HCT116 (cell line): ENCODE measurements at regions not wholly inside any gene's neighbourhood (a gene's known extent, or its start where the extent isn't known, plus 50 kb on each side); places are given as distances from the start of the nearest gene placed in this dataset.

Experiments
- ATAC-seq: fragments of 200-7000 bp; cut with Tn5 transposase; 2 replicates; pipeline ENCODE4 v1.9.1; 2020; ENCODE audit warnings: mild to moderate bottlenecking, moderate library complexity
- BruUV-seq: library from RNA; stranded (reverse); fragments of 400-500 nt; replicated peaks from 2 replicates; lab custom pipeline; 2021; lab: Mats Ljungman, UMichigan
- CTCF ChIA-PET: fragments of 300-600 bp; sonication (Branson Sonifier 250); formaldehyde crosslinking; loops from one replicate; lab custom pipeline; 2021; ENCODE audit warnings: antibody characterized with exemption; lab: Charles Lee
- POLR2A ChIA-PET: fragments of 300-600, 350-600 bp; sonication (Branson Sonifier 250); formaldehyde crosslinking; loops from one replicate; lab custom pipeline; 2021; ENCODE audit warnings: antibody characterized with exemption; lab: Charles Lee
- RAD21 ChIA-PET, 2 experiments: fragments of 300-600 bp; sonication (Branson Sonifier 250); formaldehyde crosslinking; loops; one replicate each; lab custom pipeline; 2023; ENCODE audit warnings: low total read pairs in 2 of 2; ENCODE audit not compliant: uncharacterized antibody in 2 of 2, unreplicated experiment in 2 of 2, low non-redundant PET in 1 of 2; lab: Charles Lee
- DNase-seq: peaks from one replicate; pipeline ENCODE4 v3.0.0-alpha.2; 2010; ENCODE audit warnings: low read depth, low spot score
- H2AFZ ChIP-seq: fragments of 200-600 bp; shearing (Covaris generic), sonication (generic); 2 replicates; pipeline ENCODE4 v1.6.1; 2017; ENCODE audit warnings: low read depth, mixed run types, mixed read lengths, antibody characterized with exemption, low read length; ENCODE audit not compliant: poor library complexity, severe bottlenecking
- H3K27ac ChIP-seq: 2 replicates; pipeline ENCODE4 v1.5.1; 2012; ENCODE audit warnings: low read depth, low read length
- H3K27me3 ChIP-seq: fragments of 200-600 bp; sonication (generic); 2 replicates; pipeline ENCODE4 v1.6.1; 2016; ENCODE audit warnings: mixed run types, low read length, mixed read lengths; ENCODE audit not compliant: insufficient read depth
- H3K36me3 ChIP-seq, 2 experiments: fragments of 200-500 bp in 1 of 2; fragments of 200-600 bp in 1 of 2; sonication (Bioruptor generic) in 1 of 2; sonication (generic) in 1 of 2; 2 replicates each; pipeline versions ENCODE4 v1.5.1 to v1.6.1; 2014 to 2016; ENCODE audit warnings: low read length in 2 of 2, inconsistent platforms in 1 of 2, mixed read lengths in 1 of 2, mixed run types in 1 of 2; ENCODE audit not compliant: insufficient read depth in 2 of 2, control insufficient read depth in 1 of 2
- H3K4me1 ChIP-seq, 2 experiments: fragments of 200-600 bp in 1 of 2; sonication (generic) in 1 of 2; 2 replicates each; pipeline versions ENCODE4 v1.5.1 to v1.6.1; 2012 to 2017; ENCODE audit warnings: low read length in 2 of 2, inconsistent platforms in 1 of 2, mild to moderate bottlenecking in 1 of 2, mixed read lengths in 1 of 2, mixed run types in 1 of 2, moderate library complexity in 1 of 2; ENCODE audit not compliant: insufficient read depth in 2 of 2, control insufficient read depth in 1 of 2
- H3K4me2 ChIP-seq: fragments of 200-600 bp; sonication (generic); 2 replicates; pipeline ENCODE4 v1.6.1; 2017; ENCODE audit warnings: mixed run types, low read length, mixed read lengths
- H3K4me3 ChIP-seq, 2 experiments: fragments of 200-600 bp in 1 of 2; sonication (generic) in 1 of 2; replicated peaks in 1 of 2; 2 replicates each; pipeline ENCODE4 v1.5.1; 2011 to 2016; ENCODE audit warnings: low read length in 2 of 2, control low read depth in 1 of 2, low read depth in 1 of 2, mild to moderate bottlenecking in 1 of 2, mixed read lengths in 1 of 2, mixed run types in 1 of 2
- H3K79me2 ChIP-seq: fragments of 200-600 bp; sonication (generic); 2 replicates; pipeline ENCODE4 v1.6.1; 2017; ENCODE audit warnings: mild to moderate bottlenecking, mixed run types, low read length, moderate library complexity, mixed read lengths; ENCODE audit not compliant: insufficient read depth
- H3K9ac ChIP-seq: fragments of 200-600 bp; sonication (generic); 2 replicates; pipeline ENCODE4 v1.6.1; 2016; ENCODE audit warnings: low read length, mixed read lengths
- H3K9me2 ChIP-seq: fragments of 200-600 bp; sonication (generic), shearing (Covaris generic); 2 replicates; pipeline ENCODE4 v1.6.1; 2017; ENCODE audit warnings: mixed run types, mild to moderate bottlenecking, moderate library complexity; ENCODE audit not compliant: insufficient read depth
- H3K9me3 ChIP-seq, 2 experiments: fragments of 200-500 bp in 1 of 2; fragments of 200-600 bp in 1 of 2; sonication (Bioruptor generic) in 1 of 2; sonication (generic) in 1 of 2; 2 replicates each; pipeline ENCODE4 v1.6.1; 2014 to 2017; ENCODE audit warnings: low read length in 2 of 2, mixed read lengths in 2 of 2, inconsistent platforms in 1 of 2, low read depth in 1 of 2, mild to moderate bottlenecking in 1 of 2, mixed run types in 1 of 2, moderate library complexity in 1 of 2; ENCODE audit not compliant: control insufficient read depth in 1 of 2, insufficient read depth in 1 of 2
- H4K20me1 ChIP-seq: fragments of 200-600 bp; sonication (generic), shearing (Covaris generic); 2 replicates; pipeline ENCODE4 v1.6.1; 2017; ENCODE audit warnings: mixed run types, mild to moderate bottlenecking, moderate library complexity; ENCODE audit not compliant: insufficient read depth
- CBX3 ChIP-seq: IDR thresholded peaks from 2 replicates; pipeline ENCODE4 v1.6.1; 2012; ENCODE audit warnings: low read depth
- CEBPB ChIP-seq: IDR thresholded peaks from 2 replicates; pipeline ENCODE4 v1.6.1; 2012; ENCODE audit warnings: low read depth
- EZH2 ChIP-seq: fragments of 200-600 bp; sonication (generic); IDR thresholded peaks from 2 replicates; pipeline ENCODE4 v1.6.1; 2017; ENCODE audit warnings: antibody characterized with exemption, mixed run types
- SRF ChIP-seq: IDR thresholded peaks from 2 replicates; pipeline ENCODE4 v1.6.1; 2012; ENCODE audit warnings: low read depth
- YY1 ChIP-seq: IDR thresholded peaks from 2 replicates; pipeline ENCODE4 v1.6.1; 2011; ENCODE audit warnings: low read length, low read depth, moderate library complexity, mild to moderate bottlenecking; ENCODE audit not compliant: insufficient replicate concordance; ENCODE audit errors: extremely low read depth
- ZNF274 ChIP-seq: fragments of 200-500 bp; sonication (Bioruptor generic); IDR thresholded peaks from 2 replicates; pipeline ENCODE4 v1.6.1; 2014; ENCODE audit warnings: mild to moderate bottlenecking, low read depth, low read length, inconsistent platforms
- intact Hi-C: fragments of 100-400 bp; cut with micrococcal nuclease; formaldehyde crosslinking; loops from 2 replicates; pipeline ENCODE4 v1.10.0; 2022
- TF ChIP-seq, protein P1 (sequence below): IDR thresholded peaks from 2 replicates; pipeline ENCODE4 v1.6.1; 2012; ENCODE audit warnings: low read depth
- TF ChIP-seq, protein P2 (sequence below): IDR thresholded peaks from 2 replicates; pipeline ENCODE4 v1.6.1; 2012

GRCh38 chr7:3179456-3179855 is 121.6 kb upstream of the SDK1 start:
- H3K27ac ChIP-seq: no peak overlapping the region
- H3K9me3 ChIP-seq: no peaks in the 10 kb centered on the region
- DNase-seq (no peak), ATAC-seq (no peak)
- no TSS peak for BruUV-seq
- H3K4me3 ChIP-seq: no peak overlapping the region
- intact Hi-C loops: no loop called here
- H2AFZ ChIP-seq: no peak overlapping the region
- ChIA-PET CTCF (no interaction called here), RAD21 (no interaction called here), POLR2A (no interaction called here)
- no peaks in the 10 kb centered on the region for H3K4me1 ChIP-seq
- no peaks in the 10 kb centered on the region for H3K36me3 ChIP-seq
- TF ChIP-seq YY1: no peak
- TF ChIP-seq, protein P1, sequence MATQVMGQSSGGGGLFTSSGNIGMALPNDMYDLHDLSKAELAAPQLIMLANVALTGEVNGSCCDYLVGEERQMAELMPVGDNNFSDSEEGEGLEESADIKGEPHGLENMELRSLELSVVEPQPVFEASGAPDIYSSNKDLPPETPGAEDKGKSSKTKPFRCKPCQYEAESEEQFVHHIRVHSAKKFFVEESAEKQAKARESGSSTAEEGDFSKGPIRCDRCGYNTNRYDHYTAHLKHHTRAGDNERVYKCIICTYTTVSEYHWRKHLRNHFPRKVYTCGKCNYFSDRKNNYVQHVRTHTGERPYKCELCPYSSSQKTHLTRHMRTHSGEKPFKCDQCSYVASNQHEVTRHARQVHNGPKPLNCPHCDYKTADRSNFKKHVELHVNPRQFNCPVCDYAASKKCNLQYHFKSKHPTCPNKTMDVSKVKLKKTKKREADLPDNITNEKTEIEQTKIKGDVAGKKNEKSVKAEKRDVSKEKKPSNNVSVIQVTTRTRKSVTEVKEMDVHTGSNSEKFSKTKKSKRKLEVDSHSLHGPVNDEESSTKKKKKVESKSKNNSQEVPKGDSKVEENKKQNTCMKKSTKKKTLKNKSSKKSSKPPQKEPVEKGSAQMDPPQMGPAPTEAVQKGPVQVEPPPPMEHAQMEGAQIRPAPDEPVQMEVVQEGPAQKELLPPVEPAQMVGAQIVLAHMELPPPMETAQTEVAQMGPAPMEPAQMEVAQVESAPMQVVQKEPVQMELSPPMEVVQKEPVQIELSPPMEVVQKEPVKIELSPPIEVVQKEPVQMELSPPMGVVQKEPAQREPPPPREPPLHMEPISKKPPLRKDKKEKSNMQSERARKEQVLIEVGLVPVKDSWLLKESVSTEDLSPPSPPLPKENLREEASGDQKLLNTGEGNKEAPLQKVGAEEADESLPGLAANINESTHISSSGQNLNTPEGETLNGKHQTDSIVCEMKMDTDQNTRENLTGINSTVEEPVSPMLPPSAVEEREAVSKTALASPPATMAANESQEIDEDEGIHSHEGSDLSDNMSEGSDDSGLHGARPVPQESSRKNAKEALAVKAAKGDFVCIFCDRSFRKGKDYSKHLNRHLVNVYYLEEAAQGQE: no peak
- TF ChIP-seq ZNF274: no peak
- TF ChIP-seq CBX3: no peak
- TF ChIP-seq, protein P2, sequence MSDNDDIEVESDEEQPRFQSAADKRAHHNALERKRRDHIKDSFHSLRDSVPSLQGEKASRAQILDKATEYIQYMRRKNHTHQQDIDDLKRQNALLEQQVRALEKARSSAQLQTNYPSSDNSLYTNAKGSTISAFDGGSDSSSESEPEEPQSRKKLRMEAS: no peak
- TF ChIP-seq SRF: no peak
- TF ChIP-seq EZH2: no peak
- no peak for TF ChIP-seq CEBPB
- peaks cover 8% of the 10 kb centered on the region; the same call in 1 of the 2 replicates for H3K27me3 ChIP-seq
- H3K4me2 ChIP-seq: no peak overlapping the region
- H3K79me2 ChIP-seq: no peaks in the 10 kb centered on the region
- H3K9me2 ChIP-seq: no peaks in the 10 kb centered on the region
- no peak overlapping the region for H3K9ac ChIP-seq
- no peaks in the 10 kb centered on the region for H4K20me1 ChIP-seq
